GM18867 (cell line): ENCODE measurements at regions not wholly inside any gene's neighbourhood (a gene's known extent, or its start where the extent isn't known, plus 50 kb on each side); places are given as distances from the start of the nearest gene placed in this dataset.
"Not testable (repeated sequence)": the region's sequence is repeated elsewhere in the genome, so short reads cannot be mapped to it uniquely, and the experiment has no call there.

ENCODE experiments used
- ATAC-seq: cut with Tn5 transposase; IDR thresholded peaks from one replicate; pipeline ENCODE4 v1.9.1; 2021; ENCODE audit warnings: mild to moderate bottlenecking, moderate library complexity; ENCODE audit not compliant: unreplicated experiment

DNA sequence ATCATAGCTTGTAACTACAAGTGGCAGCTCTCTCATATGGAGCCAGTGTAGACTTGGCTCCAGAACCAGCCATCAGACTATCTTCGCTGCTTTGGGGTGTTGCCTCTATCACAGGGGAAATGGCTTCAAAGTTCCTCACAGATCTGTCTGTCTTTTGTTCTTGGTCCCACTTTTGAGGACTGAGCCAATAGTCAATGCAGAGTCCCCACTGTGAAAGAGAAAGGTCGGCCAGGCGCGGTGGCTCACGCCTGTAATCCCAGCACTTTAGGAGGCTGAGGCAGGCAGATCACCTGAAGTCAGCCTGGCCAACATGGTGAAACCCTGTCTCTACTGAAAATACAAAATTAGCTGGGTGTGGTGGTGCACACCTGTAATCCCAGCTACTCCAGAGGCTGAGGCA, 86.9 kb upstream of the FZD7 start:
- not testable (repeated sequence) for ATAC-seq

DNA sequence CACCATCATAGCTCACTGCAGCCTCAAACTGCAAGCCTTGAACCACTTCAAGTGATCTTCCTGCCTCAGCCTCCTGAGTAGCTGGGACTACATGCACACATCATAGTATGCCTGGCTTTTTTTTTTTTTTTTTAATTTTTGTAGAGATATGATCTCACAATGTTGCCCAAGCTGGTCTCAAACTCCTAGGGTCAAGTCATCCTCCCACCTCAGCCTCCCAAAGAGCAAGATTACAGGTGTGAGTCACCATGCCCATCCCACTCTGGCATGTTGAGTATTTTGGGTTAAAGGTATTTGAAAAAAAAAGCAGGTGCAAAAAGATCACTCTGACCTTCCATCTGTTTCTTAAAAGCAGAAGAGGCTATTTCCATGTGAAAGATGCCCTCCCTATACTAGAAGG, 86.4 kb upstream of the FZD7 start:
- no peak for ATAC-seq

- no peak for ATAC-seq
These were observed 84.3 kb upstream of the FZD7 start for GRCh38 chr2:201949181-201949926.

DNA sequence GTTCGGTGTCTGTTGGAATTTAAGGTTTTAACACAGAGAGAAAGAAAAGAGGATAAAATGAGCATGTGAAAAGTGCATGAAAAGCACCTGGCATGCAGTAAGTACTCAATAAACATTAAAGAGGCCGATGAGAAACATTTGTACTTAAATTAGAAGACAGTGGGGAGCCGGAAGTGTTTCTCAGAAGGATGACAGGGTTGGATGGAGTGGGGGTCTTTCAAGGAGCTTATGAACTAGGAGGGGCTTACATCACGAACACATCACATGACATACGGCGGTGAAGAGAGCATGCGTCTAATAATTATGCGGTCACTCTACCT, 83.8 kb upstream of the FZD7 start:
- no peak for ATAC-seq

- ATAC-seq: no peak
These were observed 83.0 kb upstream of the FZD7 start for GRCh38 chr2:201950606-201951005.

DNA sequence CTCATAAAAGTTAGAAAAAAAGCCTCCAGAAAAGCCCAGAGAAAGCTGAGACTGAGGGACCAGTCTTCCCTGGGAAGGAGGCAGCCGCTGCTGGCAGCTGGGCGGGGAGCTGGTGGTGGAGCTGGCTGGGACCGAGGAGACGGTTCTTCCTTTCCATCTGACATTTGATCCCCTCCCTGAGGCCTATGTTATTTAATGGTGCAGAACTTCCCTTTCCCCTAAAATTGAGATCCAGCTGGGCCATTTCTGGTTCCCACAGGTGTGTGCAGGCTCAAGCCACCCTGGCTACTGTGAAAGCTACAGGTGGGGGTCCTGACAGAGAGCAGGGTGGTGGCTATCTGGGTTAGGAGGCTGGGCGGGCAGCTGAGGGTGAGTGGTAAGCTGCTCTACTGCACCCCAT, 81.5 kb upstream of the FZD7 start:
- no peak for ATAC-seq

- ATAC-seq: no peak
These were observed 80.3 kb upstream of the FZD7 start for GRCh38 chr2:201953396-201953795.

- ATAC-seq: no peak
These were observed 79.8 kb upstream of the FZD7 start for GRCh38 chr2:201953880-201954279.

GRCh38 chr2:201955231-201955630, 78.4 kb upstream of the FZD7 start:
- ATAC-seq: no peak

- no peak for ATAC-seq
These were observed 77.9 kb upstream of the FZD7 start for GRCh38 chr2:201955702-201956141.

- no peak for ATAC-seq
These were observed 77.3 kb upstream of the FZD7 start for GRCh38 chr2:201956361-201956760.

GRCh38 chr2:201957091-201957490, 76.6 kb upstream of the FZD7 start:
- no peak for ATAC-seq

DNA sequence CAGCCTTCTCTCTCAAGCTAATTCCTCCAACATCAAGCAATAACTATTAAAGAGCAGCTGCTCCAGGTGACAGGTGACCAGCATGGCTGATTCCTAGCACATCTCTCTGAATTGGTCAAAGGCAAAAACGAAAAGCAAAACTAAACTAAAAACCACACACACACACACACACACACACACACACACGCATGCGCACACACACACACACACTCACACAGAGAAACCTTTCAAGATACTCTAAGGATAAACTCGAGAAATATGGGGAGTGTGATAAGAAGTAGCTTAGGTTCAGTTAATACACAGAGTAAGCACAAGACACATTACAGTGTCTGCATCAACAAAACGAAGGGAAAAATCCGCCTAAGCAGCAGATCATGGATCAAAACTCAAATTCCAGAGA, 74.5 kb upstream of the FZD7 start:
- no peak for ATAC-seq

DNA sequence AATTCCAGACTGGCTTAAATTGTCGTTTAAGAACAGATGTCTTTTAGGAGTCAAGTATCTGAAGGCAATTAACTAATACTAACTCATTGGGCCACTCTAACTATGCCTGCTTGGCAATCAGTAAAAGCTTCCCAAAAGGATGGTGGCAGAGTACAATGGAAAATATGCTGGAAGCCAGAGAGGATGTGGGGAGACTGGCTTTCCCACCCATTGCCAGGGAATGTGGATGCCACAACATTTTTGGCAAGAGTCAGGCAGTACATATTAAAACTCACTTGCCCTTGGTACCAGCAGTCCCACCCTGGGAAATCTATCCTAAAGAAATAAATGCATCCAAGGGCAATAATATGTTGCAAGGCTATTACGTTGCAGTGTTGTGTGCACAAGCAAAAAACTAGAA, 74.0 kb upstream of the FZD7 start:
- no peak for ATAC-seq

DNA sequence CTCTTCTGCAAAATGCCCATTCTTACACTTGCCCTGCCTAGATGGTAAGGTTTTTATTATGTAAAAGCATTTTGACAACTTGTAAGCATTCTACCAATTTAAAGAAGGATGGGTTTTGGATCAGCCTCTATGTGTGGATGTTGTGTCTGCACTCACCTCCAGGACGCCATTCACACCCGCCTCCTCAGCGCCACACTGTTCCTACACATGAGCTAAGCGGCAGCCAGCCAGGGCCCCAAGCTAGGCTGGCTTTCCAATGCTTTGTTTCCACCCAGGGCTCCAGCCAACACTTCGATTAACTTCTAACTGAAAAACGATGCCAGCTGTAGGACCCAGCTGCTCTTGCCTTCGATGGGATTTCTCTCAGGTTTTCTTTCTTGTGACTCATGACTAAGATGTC, 73.3 kb upstream of the FZD7 start:
- ATAC-seq: no peak

DNA sequence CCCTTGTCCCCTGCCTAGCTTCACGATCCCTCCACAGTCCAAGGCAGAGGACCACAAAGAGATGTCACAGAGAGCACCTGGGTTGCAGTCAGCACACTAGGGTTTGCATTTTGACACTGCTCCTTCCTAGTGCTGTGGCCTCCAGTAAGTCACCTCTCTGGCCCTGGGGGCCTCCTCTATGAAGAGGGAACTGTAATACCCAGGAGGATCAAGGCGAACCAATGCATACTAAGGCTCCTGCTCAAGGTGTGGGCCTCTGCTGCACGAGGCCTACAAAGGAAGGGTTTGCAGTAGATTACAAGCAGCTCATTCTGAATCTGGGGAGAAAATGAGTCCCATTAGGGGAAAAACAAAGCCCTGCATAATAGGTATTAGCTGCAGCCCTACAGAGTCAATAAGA, 72.3 kb upstream of the FZD7 start:
- ATAC-seq: no peak

DNA sequence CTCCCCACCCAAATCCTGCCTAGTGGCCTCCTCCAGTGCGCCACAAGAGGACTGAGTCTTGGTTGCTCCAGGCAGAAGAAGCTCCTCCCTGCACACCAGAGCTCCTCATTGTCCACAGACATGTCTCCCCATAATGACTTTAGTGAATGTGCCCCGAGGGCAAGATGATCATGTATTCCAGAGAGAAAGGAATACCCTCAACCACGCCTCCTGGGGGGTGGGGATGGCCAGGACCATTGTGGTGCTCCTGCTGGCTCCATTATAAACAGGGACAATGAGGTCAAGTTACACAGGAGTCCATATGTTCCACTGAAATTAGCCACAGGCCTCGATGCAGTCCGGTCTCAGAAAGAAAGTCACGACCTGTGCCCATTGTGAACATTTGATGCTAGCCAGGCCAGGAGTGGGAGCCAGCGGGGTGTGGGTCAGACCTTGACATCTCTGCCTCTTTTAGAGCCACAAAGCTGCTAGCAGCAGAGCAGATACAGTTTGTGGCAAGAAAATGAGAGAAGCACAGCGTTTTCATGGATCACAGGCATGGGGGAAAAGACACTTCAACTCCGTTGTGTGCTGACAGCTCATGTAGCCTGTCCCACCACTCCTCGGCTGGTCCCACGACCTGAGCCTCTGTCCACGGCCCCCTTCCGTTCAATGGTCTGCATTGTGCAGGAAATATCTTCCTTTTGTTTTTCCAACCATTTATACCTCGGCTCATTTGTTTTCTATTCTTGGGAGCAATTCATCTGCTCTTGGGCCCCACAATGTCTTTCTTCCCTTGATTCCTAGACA, 70.7 kb upstream of the FZD7 start:
- ATAC-seq: no peak

- ATAC-seq: no peak
These were observed 69.6 kb upstream of the FZD7 start for GRCh38 chr2:201964011-201964410.

GRCh38 chr2:201964631-201965206, 68.9 kb upstream of the FZD7 start:
- no peak for ATAC-seq

- no peak for ATAC-seq
These were observed 68.1 kb upstream of the FZD7 start for GRCh38 chr2:201965550-201965949.

DNA sequence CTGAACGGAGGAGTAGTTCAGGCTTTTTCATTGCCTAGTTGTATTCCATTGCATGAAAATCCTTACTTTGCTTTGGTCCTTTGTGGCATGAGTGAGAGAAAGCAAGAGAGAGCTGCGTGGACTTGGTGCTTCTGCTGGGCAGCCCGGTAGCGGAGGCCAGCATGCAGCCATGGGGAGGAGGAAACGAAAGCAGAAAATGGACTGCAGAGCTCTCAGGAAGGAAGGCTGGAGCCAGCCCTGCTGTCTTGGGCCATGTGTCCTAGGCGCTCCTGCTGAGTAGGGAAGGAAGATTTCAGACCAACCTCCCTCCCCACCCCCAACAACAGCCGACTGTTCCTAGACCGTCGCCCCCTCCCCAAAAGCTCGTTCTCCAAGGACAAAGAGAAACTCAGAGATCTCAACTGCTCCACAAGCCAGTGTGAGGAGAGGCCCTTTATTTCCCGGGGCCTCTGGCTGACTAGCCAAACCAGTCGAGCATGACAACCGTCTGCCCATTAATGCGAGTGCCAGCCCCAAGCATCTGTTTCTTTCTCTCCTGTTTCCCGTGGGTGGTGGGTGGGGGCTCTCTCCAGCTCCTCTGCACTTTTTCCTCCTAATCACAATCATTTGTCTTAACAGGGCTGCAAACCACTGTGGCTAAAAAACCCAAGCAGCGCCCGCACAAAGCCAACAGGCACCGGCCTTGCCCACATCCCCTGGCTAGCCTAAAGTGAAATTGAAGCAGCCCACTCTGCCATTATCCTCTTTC, 66.8 kb upstream of the FZD7 start:
- ATAC-seq: no peak

- no peak for ATAC-seq
These were observed 65.6 kb upstream of the FZD7 start for GRCh38 chr2:201968050-201968449.
